Heart left ventricle (tissue), 16 donors: ENCODE measurements at regions not wholly inside any gene's neighbourhood (a gene's known extent, or its start where the extent isn't known, plus 50 kb on each side); places are given as distances from the start of the nearest gene placed in this dataset.

Experiments
- ATAC-seq, 4 donors: fragments of 200-7000 bp; cut with Tn5 transposase; one replicate each; pipeline ENCODE4 v1.9.1; 2020 to 2022; ENCODE audit warnings: moderate library complexity in 4 of 4, mild to moderate bottlenecking in 3 of 4, moderate number of reproducible peaks in 1 of 4
- DNase-seq, 5 donors: peaks; one replicate each; pipeline ENCODE4 v3.0.0-alpha.2; 2020
- H3K27ac ChIP-seq, 12 donors: fragments of 200-600 bp; sonication (generic) in 4 of 12; one replicate each; pipeline versions ENCODE4 v1.5.0 to v1.8.0; 2016 to 2022; ENCODE audit warnings: mild to moderate bottlenecking in 2 of 12
- H3K27me3 ChIP-seq, 9 donors: fragments of 200-600 bp; sonication (generic) in 2 of 9; one replicate each; pipeline versions ENCODE4 v1.5.1 to v1.8.0; 2016 to 2022; ENCODE audit warnings: mild to moderate bottlenecking in 3 of 9
- H3K36me3 ChIP-seq, 9 donors: fragments of 200-600 bp; sonication (generic) in 2 of 9; one replicate each; pipeline versions ENCODE4 v1.5.0 to v1.8.0; 2018 to 2022; ENCODE audit warnings: mild to moderate bottlenecking in 2 of 9
- H3K4me1 ChIP-seq, 12 donors: fragments of 200-600 bp; sonication (generic) in 4 of 12; one replicate each; pipeline versions ENCODE4 v1.5.0 to v1.8.0; 2016 to 2022; ENCODE audit warnings: mild to moderate bottlenecking in 3 of 12
- H3K4me3 ChIP-seq, 12 donors: fragments of 200-600 bp; sonication (generic) in 4 of 12; one replicate each; pipeline versions ENCODE4 v1.5.0 to v1.8.0; 2017 to 2022; ENCODE audit warnings: mild to moderate bottlenecking in 9 of 12, moderate library complexity in 4 of 12
- H3K9me3 ChIP-seq, 12 donors: fragments of 200-600 bp; sonication (generic) in 4 of 12; one replicate each; pipeline versions ENCODE4 v1.5.0 to v1.8.0; 2016 to 2022; ENCODE audit warnings: mild to moderate bottlenecking in 1 of 12
- CTCF ChIP-seq, 12 donors: fragments of 200-600 bp; sonication (generic) in 4 of 12; IDR thresholded peaks; one replicate each; pipeline versions ENCODE4 v1.5.0 to v1.8.0; 2018 to 2022; ENCODE audit warnings: antibody characterized with exemption in 12 of 12, mild to moderate bottlenecking in 5 of 12
- POLR2A ChIP-seq, 2 donors: fragments of 450-650 bp; IDR thresholded peaks; one replicate each; pipeline ENCODE4 v1.6.1; 2017; ENCODE audit warnings: antibody characterized with exemption in 2 of 2, mild to moderate bottlenecking in 2 of 2, moderate library complexity in 2 of 2
- WGBS, 4 donors: extraction: QIAGEN DNeasy Blood & Tissue Kit in 2 of 4; methylation state at CpG; one replicate each; pipeline versions ENCODE4 v1.1.5 to v1.1.7; 2013 to 2018; 5-methylcytosine and 5-hydroxymethylcytosine counted together
- intact Hi-C, 10 donors: fragments of 100-400 bp; cut with DNase I; formaldehyde crosslinking; loops; one replicate each; pipeline versions ENCODE4 v1.11.1 to v1.14.2; 2022
- donor health status: ischemic (EF 13 %, LVEDD 7.1; RV severe dilation, severe dysfunction).
- donor health status: healthy with polysubstance abuse.
- donor health status: DM: no; HTN: yes; CAD: no.
- donor health status: DM: no; HTN: no; CAD: no.
- donor health status: ischemic (EF 25% LVEDD 6.9; RV normal size, moderate dysfunction).
- donor health status: ischemic (EF 25% LVEDD 5.7; RV mildly dilated, moderate dysfunction).
- donor health status: healthy.
- donor health status: DM: yes; HTN: yes; CAD: no.
- donor health status: ischemic (EF 35%, LVEDD 5.7; RV mildly dilated, moderate dysfunction).
- donor health status: nonischemic (EF 11% LVEDD 7.7; RV severe dilation, severe dysfunction).
- donor health status: DM: yes; HTN: yes; CAD: no.
- donor health status: PGD.
- donor health status: ischemic (EF 29% LVEDD 5.4; RV normal size, mild dysfunction).
- donor health status: nonischemic (EF 23%, LVEDD 6.1; RV moderate dilation, normal function).

GRCh38 chr12:74647256-74647655 is 109.6 kb downstream of the ATXN7L3B start:
- TF ChIP-seq CTCF (IDR thresholded peaks at IDR 0.05) = no peak
- no peak for TF ChIP-seq POLR2A (IDR thresholded peaks at IDR 0.05)
- no peaks in the 10 kb centered on the region for H3K36me3 ChIP-seq

GRCh38 chr12:74656251-74656650 is 118.6 kb downstream of the ATXN7L3B start:
- Histone ChIP-seq H3K4me3 (no peak overlapping the region), H3K4me1 (no peaks in the 10 kb centered on the region), H3K9me3 (peaks cover 0 to 8% (median 0%) of the 10 kb centered on the region in 12 donors), H3K36me3 (no peaks in the 10 kb centered on the region), H3K27me3 (no peaks in the 10 kb centered on the region), H3K27ac (no peak overlapping the region)
- no peak for DNase-seq
- no peak for ATAC-seq
- intact Hi-C loops = no loop called here
- TF ChIP-seq CTCF (IDR thresholded peaks at IDR 0.05) (no peak), POLR2A (IDR thresholded peaks at IDR 0.05) (no peak)

More at GRCh38 chr12:74647256-74647655, 109.6 kb downstream of the ATXN7L3B start:
- Histone ChIP-seq H3K27ac (no peak overlapping the region), H3K4me1 (no peaks in the 10 kb centered on the region), H3K9me3 (peaks cover 0 to under 1% (median 0%) of the 10 kb centered on the region in 12 donors), H3K4me3 (no peak overlapping the region), H3K27me3 (no peaks in the 10 kb centered on the region)
- ATAC-seq (no peak), DNase-seq (no peak)
- intact Hi-C loops = no loop called here
- WGBS, 4 donors = 14 to 26% (median 15%) methylated on average over 2 of the region's 2 CpGs

- DNase-seq = no peak
- H3K36me3 ChIP-seq = no peaks in the 10 kb centered on the region
- 72 to 79% (median 76%) methylated on average over 5 of the region's 5 CpGs for WGBS, 4 donors
Measured at GRCh38 chr12:74660442-74660841, 122.8 kb downstream of the ATXN7L3B start.

GRCh38 chr12:74663958-74664357 is 126.3 kb downstream of the ATXN7L3B start:
- DNase-seq (no peak), ATAC-seq (no peak)
- intact Hi-C loops = no loop called here
- no peaks in the 10 kb centered on the region for H3K27me3 ChIP-seq
- no peak overlapping the region for H3K4me3 ChIP-seq
- H3K36me3 ChIP-seq = no peaks in the 10 kb centered on the region
- 94 to 96% (median 94%) methylated on average over 20 of the region's 20 CpGs for WGBS, 4 donors
- TF ChIP-seq POLR2A (IDR thresholded peaks at IDR 0.05) = no peak
- TF ChIP-seq CTCF (IDR thresholded peaks at IDR 0.05) = no peak
- H3K4me1 ChIP-seq = no peaks in the 10 kb centered on the region
- H3K27ac ChIP-seq = no peak overlapping the region
- H3K9me3 ChIP-seq = no peaks in the 10 kb centered on the region

More at GRCh38 chr12:74660442-74660841, 122.8 kb downstream of the ATXN7L3B start:
- no peaks in the 10 kb centered on the region for H3K4me1 ChIP-seq
- no peaks in the 10 kb centered on the region for H3K9me3 ChIP-seq
- H3K27ac ChIP-seq = no peak overlapping the region
- intact Hi-C loops = no loop called here
- ATAC-seq = no peak
- TF ChIP-seq POLR2A (IDR thresholded peaks at IDR 0.05) = no peak
- no peak for TF ChIP-seq CTCF (IDR thresholded peaks at IDR 0.05)
- H3K4me3 ChIP-seq = no peak overlapping the region
- no peaks in the 10 kb centered on the region for H3K27me3 ChIP-seq
